ENCODE measurements at regions not wholly inside any gene's neighbourhood (a gene's known extent, or its start where the extent isn't known, plus 50 kb on each side); places are given as distances from the start of the nearest gene placed in this dataset.

GRCh38 chr4:24440765-24441164, 143.6 kb downstream of the DHX15 start:
- peaks cover 0 to 16% of the 10 kb centered on the region in 2 donors for H3K27me3 Mint-ChIP-seq
- Histone ChIP-seq H3K4me1 (ENCODE audit: insufficient read depth, low read length) (no peaks in the 10 kb centered on the region), H3K36me3 (ENCODE audit: insufficient read depth, low read length) (no peaks in the 10 kb centered on the region), H3K9me3 (ENCODE audit: control insufficient read depth in 1 of 2, low read length in 2 of 2) (no peaks in the 10 kb centered on the region), H3K4me3 (ENCODE audit: low read length in 2 of 2) (no peak overlapping the region), H3K27ac (ENCODE audit: low read depth, low read length) (no peak overlapping the region), H3K27me3 (ENCODE audit: insufficient read depth, low read length) (no peaks in the 10 kb centered on the region)
- intact Hi-C loops (cut with micrococcal nuclease), result no loop called here
- ChIA-PET POLR2A (ENCODE audit: partially characterized antibody) (no interaction called here), CTCF (ENCODE audit: partially characterized antibody) (interaction anchor here (1.8 kb wide), 1 partner anchor 21 kb away, joined by 6 read pairs; no protein-coding TSS in a partner anchor)
- H3K9me3 Mint-ChIP-seq, result peaks cover 0 to 2% (median 0%) of the 10 kb centered on the region in 8 donors
- no peak for DNase-seq
- H3K4me1 Mint-ChIP-seq, result no peaks in the 10 kb centered on the region
- H3K36me3 Mint-ChIP-seq, result no peaks in the 10 kb centered on the region
- no peak overlapping the region for H3K4me3 Mint-ChIP-seq
- no peak overlapping the region for H3K27ac Mint-ChIP-seq

- Histone ChIP-seq H3K36me3 (ENCODE audit: insufficient read depth, low read length) (no peaks in the 10 kb centered on the region), H3K27me3 (ENCODE audit: insufficient read depth, low read length) (no peaks in the 10 kb centered on the region), H3K4me3 (ENCODE audit: low read length in 2 of 2) (no peak overlapping the region), H3K9me3 (ENCODE audit: control insufficient read depth in 1 of 2, low read length in 2 of 2) (no peaks in the 10 kb centered on the region), H3K4me1 (ENCODE audit: insufficient read depth, low read length) (no peaks in the 10 kb centered on the region), H3K27ac (ENCODE audit: low read depth, low read length) (no peak overlapping the region)
- Mint-ChIP-seq H3K27me3 (peaks cover 12 to 17% of the 10 kb centered on the region in 2 donors), H3K4me3 (no peak overlapping the region), H3K27ac (no peak overlapping the region), H3K9me3 (peaks cover 0 to 2% (median 0%) of the 10 kb centered on the region in 8 donors), H3K36me3 (no peaks in the 10 kb centered on the region), H3K4me1 (no peaks in the 10 kb centered on the region)
- DNase-seq, result no peak
- ChIA-PET POLR2A (ENCODE audit: partially characterized antibody) (no interaction called here), CTCF (ENCODE audit: partially characterized antibody) (interaction anchor here (1.3 to 4.9 kb wide), 2 partner anchors 15 to 18 kb away, joined by 4 to 30 read pairs; no protein-coding TSS in a partner anchor)
- intact Hi-C loops (cut with micrococcal nuclease), result no loop called here
Observed at GRCh38 chr4:24434241-24434640, 150.1 kb downstream of the DHX15 start.

GRCh38 chr4:24433515-24434214, 150.7 kb downstream of the DHX15 start:
- H3K4me3 ChIP-seq (ENCODE audit: low read length in 2 of 2), result no peak overlapping the region
- H3K27me3 Mint-ChIP-seq, result peaks cover 12 to 17% of the 10 kb centered on the region in 2 donors
- H3K36me3 Mint-ChIP-seq, result no peaks in the 10 kb centered on the region
- no peaks in the 10 kb centered on the region for H3K36me3 ChIP-seq (ENCODE audit: insufficient read depth, low read length)
- H3K4me3 Mint-ChIP-seq, result no peak overlapping the region
- no peak overlapping the region for H3K27ac Mint-ChIP-seq
- intact Hi-C loops (cut with micrococcal nuclease), result no loop called here
- no peaks in the 10 kb centered on the region for H3K4me1 Mint-ChIP-seq
- DNase-seq, result no peak
- ChIA-PET POLR2A (ENCODE audit: partially characterized antibody) (no interaction called here), CTCF (ENCODE audit: partially characterized antibody) (interaction anchor here (1.5 to 4.9 kb wide), 2 partner anchors 11 to 15 kb away, joined by 6 to 30 read pairs; no protein-coding TSS in a partner anchor)
- H3K9me3 Mint-ChIP-seq, result peaks cover 0 to 2% (median 0%) of the 10 kb centered on the region in 8 donors
- no peaks in the 10 kb centered on the region for H3K4me1 ChIP-seq (ENCODE audit: insufficient read depth, low read length)
- no peaks in the 10 kb centered on the region for H3K27me3 ChIP-seq (ENCODE audit: insufficient read depth, low read length)
- H3K9me3 ChIP-seq (ENCODE audit: control insufficient read depth in 1 of 2, low read length in 2 of 2), result no peaks in the 10 kb centered on the region
- no peak overlapping the region for H3K27ac ChIP-seq (ENCODE audit: low read depth, low read length)

GRCh38 chr4:24428850-24429249, 155.5 kb downstream of the DHX15 start:
- Histone ChIP-seq H3K4me1 (ENCODE audit: insufficient read depth, low read length) (no peaks in the 10 kb centered on the region), H3K27ac (ENCODE audit: low read depth, low read length) (no peak overlapping the region), H3K4me3 (ENCODE audit: low read length in 2 of 2) (no peak overlapping the region), H3K36me3 (ENCODE audit: insufficient read depth, low read length) (no peaks in the 10 kb centered on the region), H3K9me3 (ENCODE audit: control insufficient read depth in 1 of 2, low read length in 2 of 2) (no peaks in the 10 kb centered on the region), H3K27me3 (ENCODE audit: insufficient read depth, low read length) (no peaks in the 10 kb centered on the region)
- intact Hi-C loops (cut with micrococcal nuclease), result no loop called here
- Mint-ChIP-seq H3K9me3 (peaks cover 0 to 2% (median 0%) of the 10 kb centered on the region in 8 donors), H3K36me3 (no peaks in the 10 kb centered on the region), H3K27ac (no peak overlapping the region), H3K4me1 (no peaks in the 10 kb centered on the region), H3K27me3 (peaks cover 6 to 16% of the 10 kb centered on the region in 2 donors), H3K4me3 (no peak overlapping the region)
- ChIA-PET POLR2A (ENCODE audit: partially characterized antibody) (no interaction called here), CTCF (ENCODE audit: partially characterized antibody) (interaction anchor here (0.9 to 1.8 kb wide), 3 partner anchors 9 to 10 kb away, joined by 3 to 5 read pairs (median 4); no protein-coding TSS in a partner anchor)
- no peak for DNase-seq

GRCh38 chr4:24426557-24426956, 157.8 kb downstream of the DHX15 start:
- no peaks in the 10 kb centered on the region for H3K27me3 ChIP-seq (ENCODE audit: insufficient read depth, low read length)
- H3K27ac ChIP-seq (ENCODE audit: low read depth, low read length), result no peak overlapping the region
- no peaks in the 10 kb centered on the region for H3K9me3 Mint-ChIP-seq
- no peaks in the 10 kb centered on the region for H3K9me3 ChIP-seq (ENCODE audit: control insufficient read depth in 1 of 2, low read length in 2 of 2)
- H3K27ac Mint-ChIP-seq, result no peak overlapping the region
- peaks cover 8 to 9% of the 10 kb centered on the region in 2 donors for H3K27me3 Mint-ChIP-seq
- no peak for DNase-seq
- H3K4me1 ChIP-seq (ENCODE audit: insufficient read depth, low read length), result no peaks in the 10 kb centered on the region
- intact Hi-C loops (cut with micrococcal nuclease), result no loop called here
- no peaks in the 10 kb centered on the region for H3K36me3 Mint-ChIP-seq
- ChIA-PET POLR2A (ENCODE audit: partially characterized antibody) (no interaction called here), CTCF (ENCODE audit: partially characterized antibody) (no interaction called here)
- no peaks in the 10 kb centered on the region for H3K36me3 ChIP-seq (ENCODE audit: insufficient read depth, low read length)
- no peaks in the 10 kb centered on the region for H3K4me1 Mint-ChIP-seq
- H3K4me3 Mint-ChIP-seq, result no peak overlapping the region
- H3K4me3 ChIP-seq (ENCODE audit: low read length in 2 of 2), result no peak overlapping the region

GRCh38 chr4:24425863-24426262, 158.5 kb downstream of the DHX15 start:
- Histone ChIP-seq H3K27ac (ENCODE audit: low read depth, low read length) (no peak overlapping the region), H3K9me3 (ENCODE audit: control insufficient read depth in 1 of 2, low read length in 2 of 2) (no peaks in the 10 kb centered on the region), H3K4me1 (ENCODE audit: insufficient read depth, low read length) (no peaks in the 10 kb centered on the region), H3K36me3 (ENCODE audit: insufficient read depth, low read length) (no peaks in the 10 kb centered on the region), H3K27me3 (ENCODE audit: insufficient read depth, low read length) (no peaks in the 10 kb centered on the region), H3K4me3 (ENCODE audit: low read length in 2 of 2) (no peak overlapping the region)
- no peaks in the 10 kb centered on the region for H3K36me3 Mint-ChIP-seq
- H3K9me3 Mint-ChIP-seq, result no peaks in the 10 kb centered on the region
- H3K27ac Mint-ChIP-seq, result no peak overlapping the region
- POLR2A ChIA-PET (ENCODE audit: partially characterized antibody), result no interaction called here
- H3K4me1 Mint-ChIP-seq, result no peaks in the 10 kb centered on the region
- CTCF ChIA-PET (ENCODE audit: partially characterized antibody), result no interaction called here
- H3K27me3 Mint-ChIP-seq, result peaks cover 8 to 10% of the 10 kb centered on the region in 2 donors
- no peak for DNase-seq
- H3K4me3 Mint-ChIP-seq, result no peak overlapping the region
- intact Hi-C loops (cut with micrococcal nuclease), result no loop called here

GRCh38 chr4:24423670-24424069, 160.7 kb downstream of the DHX15 start:
- Mint-ChIP-seq H3K4me1 (peaks cover 4 to 6% (median 5%) of the 10 kb centered on the region in 4 donors), H3K36me3 (no peaks in the 10 kb centered on the region), H3K27ac (no peak overlapping the region), H3K4me3 (no peak overlapping the region), H3K27me3 (peaks cover 11 to 16% of the 10 kb centered on the region in 2 donors), H3K9me3 (no peaks in the 10 kb centered on the region)
- no peak for DNase-seq
- Histone ChIP-seq H3K27me3 (ENCODE audit: insufficient read depth, low read length) (no peaks in the 10 kb centered on the region), H3K4me1 (ENCODE audit: insufficient read depth, low read length) (no peaks in the 10 kb centered on the region), H3K9me3 (ENCODE audit: control insufficient read depth in 1 of 2, low read length in 2 of 2) (no peaks in the 10 kb centered on the region), H3K27ac (ENCODE audit: low read depth, low read length) (no peak overlapping the region), H3K4me3 (ENCODE audit: low read length in 2 of 2) (no peak overlapping the region), H3K36me3 (ENCODE audit: insufficient read depth, low read length) (no peaks in the 10 kb centered on the region)
- ChIA-PET POLR2A (ENCODE audit: partially characterized antibody) (no interaction called here), CTCF (ENCODE audit: partially characterized antibody) (interaction anchor here (0.7 to 1.8 kb wide), 2 partner anchors 9 to 1593 kb away, joined by 3 to 6 read pairs; no protein-coding TSS in a partner anchor)
- intact Hi-C loops (cut with micrococcal nuclease), result no loop called here

All from CD4-positive, alpha-beta memory T cell (primary cell).